B cell (primary cell): ENCODE measurements at regions not wholly inside any gene's neighbourhood (a gene's known extent, or its start where the extent isn't known, plus 50 kb on each side); places are given as distances from the start of the nearest gene placed in this dataset.

ENCODE experiments used
- ATAC-seq: fragments of 200-7000 bp; cut with Tn5 transposase; one replicate; pipeline ENCODE4 v1.10.0; 2021; ENCODE audit warnings: low read depth, mild to moderate bottlenecking, moderate number of reproducible peaks, moderate library complexity
- CTCF ChIA-PET: fragments of 350-600 bp; sonication (Branson Sonifier 250); formaldehyde crosslinking; loops from one replicate; lab custom pipeline; 2021; ENCODE audit warnings: antibody characterized with exemption, inconsistent platforms; lab: Charles Lee
- POLR2A ChIA-PET: fragments of 350-600 bp; sonication (Branson Sonifier 250); formaldehyde crosslinking; loops from one replicate; lab custom pipeline; 2021; ENCODE audit warnings: antibody characterized with exemption; lab: Charles Lee
- DNase-seq: peaks from one replicate; pipeline ENCODE4 v3.0.0; 2013
- H2AFZ ChIP-seq: 2 replicates; pipeline ENCODE4 v1.6.1; 2012; ENCODE audit warnings: mild to moderate bottlenecking, low read depth, low read length; ENCODE audit not compliant: insufficient read depth, poor library complexity, severe bottlenecking
- H3K27ac ChIP-seq, 2 donors: 1 replicate in 1 of 2; 2 replicates in 1 of 2; pipeline ENCODE4 v1.5.1; 2012 to 2013; ENCODE audit warnings: low read length in 2 of 2, mild to moderate bottlenecking in 2 of 2, moderate library complexity in 1 of 2
- H3K27me3 ChIP-seq, 4 experiments: fragments of 200-600 bp in 1 of 4; sonication (generic) in 1 of 4; replicated peaks in 1 of 4; 1 replicate in 2 of 4; 2 replicates in 2 of 4; pipeline versions ENCODE4 v1.6.1 to v1.7.0; 2013 to 2016; ENCODE audit warnings: low read length in 3 of 4, mild to moderate bottlenecking in 2 of 4, mixed read lengths in 1 of 4, moderate library complexity in 1 of 4; ENCODE audit not compliant: insufficient read depth in 4 of 4, control insufficient read depth in 3 of 4; ENCODE audit errors: control extremely low read depth in 1 of 4
- H3K36me3 ChIP-seq, 2 experiments: replicated peaks in 1 of 2; 1 replicate in 1 of 2; 2 replicates in 1 of 2; pipeline versions ENCODE4 v1.6.1 to v1.7.1; 2013; ENCODE audit warnings: low read length in 1 of 2; ENCODE audit not compliant: insufficient read depth in 2 of 2, control insufficient read depth in 1 of 2; ENCODE audit errors: control extremely low read depth in 1 of 2, extremely low read depth in 1 of 2
- H3K4me1 ChIP-seq, 2 donors: fragments of 200-600 bp in 1 of 2; sonication (generic) in 1 of 2; 1 replicate in 1 of 2; 2 replicates in 1 of 2; pipeline versions ENCODE4 v1.5.1 to v1.6.1; 2013 to 2017; ENCODE audit warnings: low read length in 2 of 2; ENCODE audit not compliant: control insufficient read depth in 2 of 2, insufficient read depth in 2 of 2
- H3K4me2 ChIP-seq: replicated peaks from 2 replicates; pipeline ENCODE3; 2012; ENCODE audit warnings: mild to moderate bottlenecking, low read depth, low read length; ENCODE audit not compliant: poor library complexity, severe bottlenecking
- H3K4me3 ChIP-seq, 5 experiments: fragments of 200-600 bp in 1 of 5; sonication (generic) in 1 of 5; 1 replicate in 3 of 5; 2 replicates in 2 of 5; pipeline versions ENCODE4 v1.5.1 to v1.7.0; 2011 to 2016; ENCODE audit warnings: low read length in 4 of 5, mild to moderate bottlenecking in 4 of 5, low read depth in 2 of 5, control low read depth in 1 of 5, moderate library complexity in 1 of 5; ENCODE audit not compliant: insufficient read depth in 1 of 5; ENCODE audit errors: control extremely low read depth in 1 of 5, extremely low read depth in 1 of 5
- H3K79me2 ChIP-seq: fragments of 200-600 bp; sonication (generic); one replicate; pipeline ENCODE4 v1.6.0; 2016; ENCODE audit warnings: low read length; ENCODE audit not compliant: control insufficient read depth, insufficient read depth
- H3K9ac ChIP-seq: fragments of 200-600 bp; sonication (generic); 2 replicates; pipeline ENCODE4 v1.6.1; 2017; ENCODE audit warnings: mild to moderate bottlenecking, low read length, moderate library complexity
- H3K9me3 ChIP-seq, 3 donors: one replicate each; pipeline versions ENCODE4 v1.6.1 to v1.7.1; 2013; ENCODE audit warnings: low read length in 2 of 3; ENCODE audit not compliant: control insufficient read depth in 2 of 3, insufficient read depth in 1 of 3; ENCODE audit errors: control extremely low read depth in 1 of 3
- H4K20me1 ChIP-seq: 2 replicates; pipeline ENCODE4 v1.6.0; 2012; ENCODE audit warnings: mild to moderate bottlenecking, low read length; ENCODE audit not compliant: insufficient read depth, control insufficient read depth, poor library complexity, severe bottlenecking
- H3K27ac Mint-ChIP-seq: one replicate; pipeline ENCODE4 v1.8.0; 2021; ENCODE audit warnings: mixed read lengths
- H3K27me3 Mint-ChIP-seq: one replicate; pipeline ENCODE4 v1.8.0; 2021; ENCODE audit warnings: mixed read lengths
- H3K4me1 Mint-ChIP-seq: one replicate; pipeline ENCODE4 v1.8.0; 2021; ENCODE audit warnings: mixed read lengths
- H3K4me3 Mint-ChIP-seq: one replicate; pipeline ENCODE4 v1.8.0; 2021; ENCODE audit warnings: mixed read lengths
- H3K9me3 Mint-ChIP-seq: one replicate; pipeline ENCODE4 v1.8.0; 2022; ENCODE audit warnings: mixed read lengths; ENCODE audit not compliant: insufficient read depth
- CTCF ChIP-seq: fragments of 200-600 bp; IDR thresholded peaks from one replicate; pipeline ENCODE4 v1.8.0; 2022; ENCODE audit warnings: antibody characterized with exemption, mild to moderate bottlenecking
- EZH2 ChIP-seq: IDR thresholded peaks from 2 replicates; pipeline ENCODE4 v1.6.1; 2012; ENCODE audit warnings: borderline replicate concordance, low read depth, mild to moderate bottlenecking, moderate library complexity, low read length; ENCODE audit not compliant: insufficient read depth, poor library complexity, severe bottlenecking
- WGBS: methylation state at CpG from one replicate; pipeline ENCODE4 v1.1.5; 2013; ENCODE audit warnings: missing lambda C conversion rate; ENCODE audit not compliant: insufficient coverage; 5-methylcytosine and 5-hydroxymethylcytosine counted together
- intact Hi-C: fragments of 100-400 bp; cut with micrococcal nuclease; formaldehyde crosslinking; loops from one replicate; pipeline ENCODE4 v1.10.0; 2022

GRCh38 chrX:16526003-16526402 is 124.0 kb upstream of the S100G start:
- CTCF ChIA-PET: no interaction called here
- H3K27me3 ChIP-seq: no peaks in the 10 kb centered on the region
- intact Hi-C loops: no loop called here

GRCh38 chrX:16528620-16529019 is 121.3 kb upstream of the S100G start:
- no peaks in the 10 kb centered on the region for H3K27me3 Mint-ChIP-seq
- no peak overlapping the region for H3K27ac Mint-ChIP-seq
- H4K20me1 ChIP-seq: no peaks in the 10 kb centered on the region
- no peaks in the 10 kb centered on the region for H3K27me3 ChIP-seq
- no peaks in the 10 kb centered on the region for H3K4me1 Mint-ChIP-seq
- no peaks in the 10 kb centered on the region for H3K36me3 ChIP-seq
- CTCF ChIA-PET: no interaction called here
- TF ChIP-seq CTCF (no peak), EZH2 (no peak)
- WGBS: no CpG with 5 or more reads among the region's 3 CpGs
- no peak overlapping the region for H3K4me3 ChIP-seq
- H3K27ac ChIP-seq: no peak overlapping the region
- peaks cover 0 to 4% (median 0%) of the 10 kb centered on the region in 3 donors for H3K9me3 ChIP-seq
- intact Hi-C loops: no loop called here
- DNase-seq (no peak), ATAC-seq (no peak)
- H2AFZ ChIP-seq: no peak overlapping the region
- H3K79me2 ChIP-seq: no peaks in the 10 kb centered on the region
- H3K4me1 ChIP-seq: no peaks in the 10 kb centered on the region
- H3K4me2 ChIP-seq: no peak overlapping the region
- H3K4me3 Mint-ChIP-seq: no peak overlapping the region
- POLR2A ChIA-PET: no interaction called here
- H3K9ac ChIP-seq: no peak overlapping the region
- peaks cover 3% of the 10 kb centered on the region for H3K9me3 Mint-ChIP-seq

More at GRCh38 chrX:16526003-16526402, 124.0 kb upstream of the S100G start:
- ATAC-seq (no peak), DNase-seq (no peak)
- peaks cover 0 to 4% (median 0%) of the 10 kb centered on the region in 3 donors for H3K9me3 ChIP-seq
- no peaks in the 10 kb centered on the region for H3K4me1 ChIP-seq
- H3K4me2 ChIP-seq: no peak overlapping the region
- no peaks in the 10 kb centered on the region for H3K79me2 ChIP-seq
- POLR2A ChIA-PET: no interaction called here
- H3K4me3 ChIP-seq: no peak overlapping the region
- Mint-ChIP-seq H3K4me3 (no peak overlapping the region), H3K9me3 (peaks cover 3% of the 10 kb centered on the region), H3K4me1 (no peaks in the 10 kb centered on the region), H3K27ac (no peak overlapping the region), H3K27me3 (no peaks in the 10 kb centered on the region)
- H3K36me3 ChIP-seq: no peaks in the 10 kb centered on the region
- no peak overlapping the region for H3K27ac ChIP-seq
- H4K20me1 ChIP-seq: no peaks in the 10 kb centered on the region
- TF ChIP-seq EZH2 (no peak), CTCF (no peak)
- H2AFZ ChIP-seq: no peak overlapping the region
- WGBS: 80% methylated on average over 2 of the region's 2 CpGs
- H3K9ac ChIP-seq: no peak overlapping the region
